AG10803 (cell line): ENCODE measurements at regions not wholly inside any gene's neighbourhood (a gene's known extent, or its start where the extent isn't known, plus 50 kb on each side); places are given as distances from the start of the nearest gene placed in this dataset.

Source experiments
- DNase-seq: peaks from one replicate; pipeline ENCODE4 v3.0.0; 2010; ENCODE audit warnings: low read depth
- H3K4me3 ChIP-seq: 2 replicates; pipeline ENCODE4 v1.5.1; 2011; ENCODE audit warnings: mild to moderate bottlenecking, low read length, control low read depth
- TF ChIP-seq, protein P1 (sequence below): conservative IDR thresholded peaks from 2 replicates; pipeline ENCODE4 v1.5.1; 2011; ENCODE audit warnings: mild to moderate bottlenecking, low read length, control low read depth, inconsistent platforms

DNA sequence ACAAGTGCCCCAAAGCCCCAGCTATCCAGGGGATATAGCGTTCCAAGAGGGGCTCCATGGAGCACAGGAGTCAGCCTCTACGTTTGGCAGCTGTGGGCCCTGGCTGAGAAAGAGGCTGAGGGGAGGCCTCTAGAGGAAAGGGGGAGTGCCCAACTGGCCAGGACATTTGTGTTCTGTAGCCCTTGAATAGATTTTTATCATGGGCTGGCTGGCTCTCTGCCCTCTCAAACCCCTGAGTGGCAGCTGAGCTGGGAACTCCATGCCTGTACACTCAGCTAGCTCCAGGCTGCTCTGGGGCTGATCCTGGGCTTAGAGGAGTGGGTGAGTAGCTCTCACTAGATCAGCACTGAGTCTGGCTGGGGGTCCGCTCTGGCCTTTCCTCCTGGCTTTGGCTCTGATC, 285.0 kb downstream of the ZSWIM6 start:
- H3K4me3 ChIP-seq = no peak overlapping the region
- TF ChIP-seq, protein P1, sequence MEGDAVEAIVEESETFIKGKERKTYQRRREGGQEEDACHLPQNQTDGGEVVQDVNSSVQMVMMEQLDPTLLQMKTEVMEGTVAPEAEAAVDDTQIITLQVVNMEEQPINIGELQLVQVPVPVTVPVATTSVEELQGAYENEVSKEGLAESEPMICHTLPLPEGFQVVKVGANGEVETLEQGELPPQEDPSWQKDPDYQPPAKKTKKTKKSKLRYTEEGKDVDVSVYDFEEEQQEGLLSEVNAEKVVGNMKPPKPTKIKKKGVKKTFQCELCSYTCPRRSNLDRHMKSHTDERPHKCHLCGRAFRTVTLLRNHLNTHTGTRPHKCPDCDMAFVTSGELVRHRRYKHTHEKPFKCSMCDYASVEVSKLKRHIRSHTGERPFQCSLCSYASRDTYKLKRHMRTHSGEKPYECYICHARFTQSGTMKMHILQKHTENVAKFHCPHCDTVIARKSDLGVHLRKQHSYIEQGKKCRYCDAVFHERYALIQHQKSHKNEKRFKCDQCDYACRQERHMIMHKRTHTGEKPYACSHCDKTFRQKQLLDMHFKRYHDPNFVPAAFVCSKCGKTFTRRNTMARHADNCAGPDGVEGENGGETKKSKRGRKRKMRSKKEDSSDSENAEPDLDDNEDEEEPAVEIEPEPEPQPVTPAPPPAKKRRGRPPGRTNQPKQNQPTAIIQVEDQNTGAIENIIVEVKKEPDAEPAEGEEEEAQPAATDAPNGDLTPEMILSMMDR = no peak
- no peak for DNase-seq

DNA sequence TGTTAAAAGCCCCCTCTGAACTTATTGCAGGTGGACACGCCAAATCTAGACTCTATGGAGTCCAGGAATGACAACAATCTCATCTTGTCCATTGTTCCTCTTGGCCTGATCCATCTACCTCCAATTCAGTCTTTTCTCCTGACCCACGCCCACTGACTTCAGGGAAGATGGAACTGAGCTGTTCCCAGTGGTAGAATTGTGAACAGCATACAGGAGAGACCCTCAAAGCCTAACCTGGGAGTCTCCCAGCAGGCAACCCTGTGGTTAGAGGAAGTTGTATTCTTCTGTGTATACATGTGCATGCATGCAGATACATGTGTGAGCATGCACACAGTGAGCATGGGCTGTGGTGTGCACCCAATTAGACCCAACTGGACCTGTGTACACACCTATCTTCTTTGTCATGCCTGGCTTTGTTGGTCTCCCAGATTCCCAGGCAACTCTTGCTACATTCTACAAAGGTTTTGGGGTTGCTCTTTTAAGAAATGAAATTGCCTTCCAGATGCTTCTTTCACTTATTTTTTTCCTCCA, 286.0 kb downstream of the ZSWIM6 start:
- H3K4me3 ChIP-seq = no peak overlapping the region
- TF ChIP-seq, protein P1 = no peak
- no peak for DNase-seq

DNA sequence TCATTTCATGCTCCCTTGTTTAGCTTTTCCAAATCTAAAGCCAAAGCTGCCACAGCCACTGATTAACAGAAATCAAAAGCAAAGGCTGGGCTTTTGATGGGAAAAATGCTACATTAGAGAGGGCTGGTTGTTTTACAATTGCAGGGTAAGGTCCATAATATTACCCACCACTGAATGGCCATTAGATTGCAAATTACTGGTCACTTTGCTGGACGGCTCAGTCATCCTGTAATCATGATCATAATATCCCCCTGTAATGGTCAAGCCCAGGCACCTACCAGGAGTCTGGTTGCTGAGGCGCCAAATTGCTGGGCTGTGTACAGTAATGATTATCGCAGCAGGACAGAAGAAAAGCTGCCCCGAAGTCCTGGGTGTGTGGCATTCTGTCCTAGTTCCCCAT, 286.5 kb downstream of the ZSWIM6 start:
- TF ChIP-seq, protein P1 = no peak
- no peak for DNase-seq

DNA sequence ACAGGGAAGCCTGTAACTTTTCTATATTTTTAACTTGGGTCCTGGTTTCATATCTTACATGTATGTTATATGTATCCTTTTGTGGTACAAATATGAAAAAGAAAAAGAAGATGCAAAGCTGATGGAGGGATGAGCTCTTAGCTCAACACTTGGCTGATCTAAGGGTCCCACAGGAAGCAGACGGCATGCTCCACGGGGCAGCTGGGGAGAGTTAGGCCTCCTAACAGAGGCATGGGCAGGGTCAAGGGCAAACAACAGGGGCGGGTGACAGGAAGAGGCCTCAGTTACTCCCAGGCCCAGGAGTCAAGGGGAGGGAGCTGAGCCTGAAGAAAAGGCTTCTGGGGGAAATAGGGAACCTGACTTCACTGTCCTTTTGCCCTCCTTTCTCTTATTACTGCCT, 287.2 kb downstream of the ZSWIM6 start:
- no peak for DNase-seq
- no peak overlapping the region for H3K4me3 ChIP-seq
- TF ChIP-seq, protein P1 = no peak

More for the DNA sequence above, 286.5 kb downstream of the ZSWIM6 start:
- H3K4me3 ChIP-seq = no peak overlapping the region

DNA sequence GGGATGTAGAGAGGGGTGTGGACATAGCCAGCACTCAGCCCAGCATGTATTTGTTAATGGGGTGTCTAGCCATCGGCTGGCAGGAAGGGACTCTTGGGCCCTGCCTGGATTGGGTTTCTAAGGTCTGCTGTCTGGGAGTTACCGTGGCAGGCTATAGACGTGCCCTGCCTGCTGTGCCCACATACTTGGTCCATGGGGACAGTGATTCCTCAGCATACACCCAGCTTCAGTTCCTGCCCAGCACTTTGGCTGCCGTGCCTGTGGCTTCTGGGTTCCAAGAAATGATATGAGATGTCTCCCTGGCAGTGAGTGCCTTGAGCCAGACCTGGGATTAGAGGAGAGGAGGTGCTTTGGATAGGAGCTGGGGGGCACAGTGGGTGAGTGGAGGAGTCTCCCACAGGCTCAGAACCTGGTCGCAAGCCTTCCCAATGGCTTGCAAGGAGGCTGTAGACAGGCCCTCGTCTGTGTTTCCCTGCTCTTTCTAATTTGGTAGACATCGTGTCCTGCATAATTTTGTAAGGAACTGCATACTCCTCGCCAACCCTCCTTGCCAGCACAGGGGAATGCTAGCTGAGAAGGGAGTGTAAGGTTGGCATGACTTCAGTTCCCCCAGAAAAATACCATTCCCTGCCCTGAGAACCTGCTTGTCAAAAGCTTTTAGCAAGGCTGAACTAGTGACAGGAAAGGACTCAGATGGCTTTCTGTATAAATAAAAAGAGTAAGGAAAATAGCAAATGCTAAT, 287.9 kb downstream of the ZSWIM6 start:
- no peak overlapping the region for H3K4me3 ChIP-seq
- no peak for DNase-seq
- TF ChIP-seq, protein P1 = no peak

DNA sequence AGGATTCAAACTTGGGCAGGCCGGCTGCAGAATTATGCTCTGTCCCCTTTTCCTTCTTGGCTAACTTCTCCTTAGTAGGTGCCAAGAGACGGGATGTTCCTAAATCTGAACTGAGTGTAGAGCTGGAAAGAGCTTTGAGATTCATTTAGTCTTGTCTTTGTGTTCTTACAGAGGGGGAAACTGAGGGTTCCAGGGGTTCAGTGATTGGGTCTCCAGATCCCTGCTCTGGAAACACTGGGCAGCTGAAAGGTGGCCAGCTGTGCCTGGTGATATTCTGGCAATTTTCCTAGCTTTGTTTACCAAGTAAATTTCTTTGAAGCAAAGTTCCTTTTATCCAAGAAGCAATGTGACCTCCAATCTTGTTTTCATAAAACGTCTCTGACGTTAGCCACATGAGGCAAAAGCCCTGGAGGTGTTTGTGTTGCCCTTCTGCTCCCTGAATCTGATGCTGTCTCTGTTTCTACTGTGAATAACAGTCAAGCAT, 288.7 kb downstream of the ZSWIM6 start:
- TF ChIP-seq, protein P1 = no peak
- no peak for DNase-seq

DNA sequence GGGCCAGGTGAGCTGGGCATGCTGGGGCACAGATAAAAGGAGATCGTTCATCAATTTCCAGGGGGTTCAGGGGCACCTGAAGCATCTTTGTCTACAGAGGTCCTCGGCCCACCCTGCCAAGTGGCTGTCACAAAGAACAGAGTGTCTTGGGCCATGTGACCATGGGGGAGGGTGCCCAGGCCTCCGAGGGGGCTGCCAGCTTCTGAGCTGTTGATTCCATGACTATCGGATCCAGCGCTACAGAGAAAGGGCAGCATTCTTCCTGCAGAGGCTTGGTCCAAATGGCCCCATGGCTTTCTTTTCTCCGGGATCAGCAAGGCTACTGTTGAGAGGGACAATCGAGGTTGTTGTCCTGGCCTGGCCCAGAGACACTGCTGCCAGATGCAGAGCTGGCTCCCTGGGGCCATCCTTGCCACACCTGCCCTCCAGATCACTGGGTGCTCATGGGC, 289.2 kb downstream of the ZSWIM6 start:
- DNase-seq = no peak
- H3K4me3 ChIP-seq = no peak overlapping the region
- TF ChIP-seq, protein P1 = no peak

More for the DNA sequence above, 288.7 kb downstream of the ZSWIM6 start:
- H3K4me3 ChIP-seq = no peak overlapping the region
